ENCODE measurements at regions not wholly inside any gene's neighbourhood (a gene's known extent, or its start where the extent isn't known, plus 50 kb on each side); places are given as distances from the start of the nearest gene placed in this dataset.

DNA sequence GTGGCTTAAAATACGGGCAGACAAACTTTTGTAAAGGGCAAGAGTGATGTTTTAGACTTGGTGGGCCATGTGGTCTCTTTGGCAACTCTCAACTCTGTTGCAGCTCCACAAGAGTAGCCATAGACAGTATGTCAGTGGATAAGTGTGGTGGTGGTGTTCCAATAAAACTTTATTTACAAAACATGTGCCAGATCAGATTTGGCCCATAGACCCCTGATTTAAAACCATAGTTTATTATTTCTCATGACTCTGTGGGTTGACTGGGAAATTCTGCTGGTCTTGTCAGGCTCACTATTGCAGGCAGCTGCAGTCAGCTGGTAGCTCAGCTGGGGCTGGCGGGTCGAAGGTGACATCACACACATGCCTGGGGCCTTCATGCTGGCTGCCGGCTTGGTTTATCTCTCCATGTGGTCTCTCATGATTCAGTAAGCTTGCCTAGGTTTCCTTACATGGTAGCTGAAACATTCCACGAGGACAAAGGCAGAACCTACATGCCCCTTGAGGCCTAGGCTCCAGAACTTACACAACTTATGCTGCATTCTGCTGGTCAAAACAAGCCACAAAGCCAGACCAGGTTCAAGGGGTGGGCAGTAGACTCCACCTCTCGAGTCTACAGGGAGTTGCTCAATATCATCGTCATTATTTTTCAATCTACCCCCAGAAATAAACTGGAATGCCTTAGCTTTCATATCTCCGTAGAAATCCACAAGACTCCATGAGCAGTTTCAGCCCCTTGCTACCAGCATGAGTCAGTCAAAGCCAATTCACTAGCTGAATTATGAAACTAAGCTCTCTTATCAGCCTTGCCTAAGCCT lies 245.7 kb downstream of the WDR11 start:
- no peak for TF ChIP-seq SUZ12 (IDR thresholded peaks at IDR 0.05; ENCODE audit: extremely low read depth, insufficient read depth, insufficient read length)
- no peak for TF ChIP-seq YY1 (IDR thresholded peaks at IDR 0.05; ENCODE audit: insufficient read depth, insufficient read length)
